ENCODE measurements at regions not wholly inside any gene's neighbourhood (a gene's known extent, or its start where the extent isn't known, plus 50 kb on each side); places are given as distances from the start of the nearest gene placed in this dataset.

GRCh38 chr5:109252731-109253130, 157.0 kb downstream of the PJA2 start:
- POLR2A ChIA-PET: no interaction called here
- no peak overlapping the region for H3K9ac ChIP-seq (ENCODE audit: low read length)
- no peaks in the 10 kb centered on the region for H4K20me1 ChIP-seq (ENCODE audit: control insufficient read depth, insufficient read depth, low read length, poor library complexity, severe bottlenecking)
- no peak for DNase-seq
- H3K9me3 ChIP-seq (ENCODE audit: control extremely low read depth in 1 of 3, control insufficient read depth in 2 of 3, insufficient read depth in 1 of 3, low read length in 2 of 3): peaks cover 0 to 7% (median 0%) of the 10 kb centered on the region in 3 donors
- no peaks in the 10 kb centered on the region for H3K4me1 ChIP-seq (ENCODE audit: control insufficient read depth in 2 of 2, insufficient read depth in 2 of 2, low read length in 2 of 2)
- CTCF ChIA-PET: no interaction called here
- no peaks in the 10 kb centered on the region for H3K36me3 ChIP-seq (replicated peaks in 1 of 2; ENCODE audit: control extremely low read depth in 1 of 2, control insufficient read depth in 1 of 2, extremely low read depth in 1 of 2, insufficient read depth in 2 of 2, low read length in 1 of 2)
- Mint-ChIP-seq H3K9me3 (ENCODE audit: insufficient read depth) (no peaks in the 10 kb centered on the region), H3K4me1 (no peaks in the 10 kb centered on the region), H3K27me3 (no peaks in the 10 kb centered on the region), H3K4me3 (no peak overlapping the region), H3K27ac (no peak overlapping the region)
- no peak overlapping the region for H3K4me2 ChIP-seq (replicated peaks; ENCODE audit: low read depth, low read length, poor library complexity, severe bottlenecking)
- no peak for ATAC-seq (ENCODE audit: low read depth)
- no peak overlapping the region for H3K27ac ChIP-seq (ENCODE audit: low read length in 2 of 2)
- H2AFZ ChIP-seq (ENCODE audit: insufficient read depth, low read depth, low read length, poor library complexity, severe bottlenecking): no peak overlapping the region
- 100% methylated on average over 2 of the region's 3 CpGs for WGBS (ENCODE audit: insufficient coverage)
- TF ChIP-seq CTCF (IDR thresholded peaks at IDR 0.05) (no peak), EZH2 (IDR thresholded peaks at IDR 0.05; ENCODE audit: borderline replicate concordance, insufficient read depth, low read depth, low read length, poor library complexity, severe bottlenecking) (no peak)
- intact Hi-C loops (cut with micrococcal nuclease): no loop called here
- H3K27me3 ChIP-seq (replicated peaks in 1 of 4; ENCODE audit: control extremely low read depth in 1 of 4, control insufficient read depth in 3 of 4, insufficient read depth in 4 of 4, low read length in 3 of 4): no peaks in the 10 kb centered on the region
- H3K79me2 ChIP-seq (ENCODE audit: control insufficient read depth, insufficient read depth, low read length): no peaks in the 10 kb centered on the region
- H3K4me3 ChIP-seq (ENCODE audit: control extremely low read depth in 1 of 5, extremely low read depth in 1 of 5, insufficient read depth in 1 of 5, low read depth in 2 of 5, low read length in 4 of 5): no peak overlapping the region

- intact Hi-C loops (cut with micrococcal nuclease): no loop called here
- WGBS (ENCODE audit: insufficient coverage): 94% methylated on average over 14 of the region's 24 CpGs
These were observed 159.0 kb downstream of the PJA2 start for GRCh38 chr5:109250533-109251329.

More at GRCh38 chr5:109250533-109251329, 159.0 kb downstream of the PJA2 start:
- Histone ChIP-seq H3K4me2 (replicated peaks; ENCODE audit: low read depth, low read length, poor library complexity, severe bottlenecking) (no peak overlapping the region), H3K79me2 (ENCODE audit: control insufficient read depth, insufficient read depth, low read length) (no peaks in the 10 kb centered on the region), H3K36me3 (replicated peaks in 1 of 2; ENCODE audit: control extremely low read depth in 1 of 2, control insufficient read depth in 1 of 2, extremely low read depth in 1 of 2, insufficient read depth in 2 of 2, low read length in 1 of 2) (no peaks in the 10 kb centered on the region), H3K4me3 (ENCODE audit: control extremely low read depth in 1 of 5, extremely low read depth in 1 of 5, insufficient read depth in 1 of 5, low read depth in 2 of 5, low read length in 4 of 5) (no peak overlapping the region), H4K20me1 (ENCODE audit: control insufficient read depth, insufficient read depth, low read length, poor library complexity, severe bottlenecking) (no peaks in the 10 kb centered on the region), H3K4me1 (ENCODE audit: control insufficient read depth in 2 of 2, insufficient read depth in 2 of 2, low read length in 2 of 2) (no peaks in the 10 kb centered on the region), H3K27ac (ENCODE audit: low read length in 2 of 2) (no peak overlapping the region), H2AFZ (ENCODE audit: insufficient read depth, low read depth, low read length, poor library complexity, severe bottlenecking) (no peak overlapping the region), H3K9me3 (ENCODE audit: control extremely low read depth in 1 of 3, control insufficient read depth in 2 of 3, insufficient read depth in 1 of 3, low read length in 2 of 3) (peaks cover 0 to 19% (median 8%) of the 10 kb centered on the region in 3 donors), H3K9ac (ENCODE audit: low read length) (no peak overlapping the region), H3K27me3 (replicated peaks in 1 of 4; ENCODE audit: control extremely low read depth in 1 of 4, control insufficient read depth in 3 of 4, insufficient read depth in 4 of 4, low read length in 3 of 4) (no peaks in the 10 kb centered on the region)
- CTCF ChIA-PET: no interaction called here
- POLR2A ChIA-PET: no interaction called here
- TF ChIP-seq CTCF (IDR thresholded peaks at IDR 0.05) (no peak), EZH2 (IDR thresholded peaks at IDR 0.05; ENCODE audit: borderline replicate concordance, insufficient read depth, low read depth, low read length, poor library complexity, severe bottlenecking) (no peak)
- H3K4me1 Mint-ChIP-seq: no peaks in the 10 kb centered on the region
- peaks cover 14% of the 10 kb centered on the region for H3K9me3 Mint-ChIP-seq (ENCODE audit: insufficient read depth)
- DNase-seq (no peak), ATAC-seq (ENCODE audit: low read depth) (no peak)
- no peak overlapping the region for H3K4me3 Mint-ChIP-seq
- H3K27me3 Mint-ChIP-seq: no peaks in the 10 kb centered on the region
- H3K27ac Mint-ChIP-seq: no peak overlapping the region

Data from B cell (primary cell).